HG03469 (cell line): ENCODE measurements at regions not wholly inside any gene's neighbourhood (a gene's known extent, or its start where the extent isn't known, plus 50 kb on each side); places are given as distances from the start of the nearest gene placed in this dataset.
A peak's percentile ranks its signal among the peaks of the same experiment; 100 is the strongest.

Experiments
- ATAC-seq: cut with Tn5 transposase; IDR thresholded peaks from one replicate; pipeline ENCODE4 v1.9.1; 2021; ENCODE audit warnings: mild to moderate bottlenecking, moderate library complexity, moderate number of reproducible peaks; ENCODE audit not compliant: unreplicated experiment

DNA sequence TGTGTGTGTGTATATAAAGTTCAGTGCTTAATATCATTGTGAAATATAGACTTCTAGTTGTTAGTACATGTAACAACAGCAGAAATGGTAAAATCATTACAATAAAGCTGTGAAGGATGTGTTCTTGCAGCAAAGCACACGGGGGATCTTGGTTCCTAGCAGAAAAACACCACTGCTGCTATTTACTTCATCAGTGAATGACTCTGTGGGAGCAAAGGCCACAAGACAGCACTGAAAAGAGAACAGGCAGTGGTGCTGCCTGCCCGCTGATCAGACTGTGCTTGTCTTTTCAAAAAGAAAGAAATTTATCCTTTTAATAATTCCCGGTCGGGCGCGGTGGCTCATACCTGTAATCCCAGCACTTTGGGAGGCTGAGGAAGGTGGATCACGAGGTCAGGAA lies 689.9 kb upstream of the CITED2 start:
- ATAC-seq, result no peak

DNA sequence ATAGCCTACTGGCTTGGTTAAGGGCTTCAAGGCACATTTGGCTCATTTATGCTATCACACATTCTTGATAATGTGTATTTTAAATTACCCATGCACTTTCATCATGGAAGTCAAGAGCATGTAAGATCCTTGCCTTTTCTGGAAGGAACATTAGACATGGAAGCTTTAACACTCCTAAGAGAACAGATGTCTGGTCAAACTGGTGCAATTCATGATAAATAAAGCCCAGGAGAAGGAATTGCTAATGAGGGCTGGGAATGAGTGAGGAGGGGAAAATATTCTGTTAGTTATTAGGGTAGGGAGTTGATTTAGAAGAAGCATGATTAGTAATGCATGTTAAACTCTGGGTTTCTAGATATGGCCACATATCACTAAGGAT lies 688.6 kb upstream of the CITED2 start:
- no peak for ATAC-seq

DNA sequence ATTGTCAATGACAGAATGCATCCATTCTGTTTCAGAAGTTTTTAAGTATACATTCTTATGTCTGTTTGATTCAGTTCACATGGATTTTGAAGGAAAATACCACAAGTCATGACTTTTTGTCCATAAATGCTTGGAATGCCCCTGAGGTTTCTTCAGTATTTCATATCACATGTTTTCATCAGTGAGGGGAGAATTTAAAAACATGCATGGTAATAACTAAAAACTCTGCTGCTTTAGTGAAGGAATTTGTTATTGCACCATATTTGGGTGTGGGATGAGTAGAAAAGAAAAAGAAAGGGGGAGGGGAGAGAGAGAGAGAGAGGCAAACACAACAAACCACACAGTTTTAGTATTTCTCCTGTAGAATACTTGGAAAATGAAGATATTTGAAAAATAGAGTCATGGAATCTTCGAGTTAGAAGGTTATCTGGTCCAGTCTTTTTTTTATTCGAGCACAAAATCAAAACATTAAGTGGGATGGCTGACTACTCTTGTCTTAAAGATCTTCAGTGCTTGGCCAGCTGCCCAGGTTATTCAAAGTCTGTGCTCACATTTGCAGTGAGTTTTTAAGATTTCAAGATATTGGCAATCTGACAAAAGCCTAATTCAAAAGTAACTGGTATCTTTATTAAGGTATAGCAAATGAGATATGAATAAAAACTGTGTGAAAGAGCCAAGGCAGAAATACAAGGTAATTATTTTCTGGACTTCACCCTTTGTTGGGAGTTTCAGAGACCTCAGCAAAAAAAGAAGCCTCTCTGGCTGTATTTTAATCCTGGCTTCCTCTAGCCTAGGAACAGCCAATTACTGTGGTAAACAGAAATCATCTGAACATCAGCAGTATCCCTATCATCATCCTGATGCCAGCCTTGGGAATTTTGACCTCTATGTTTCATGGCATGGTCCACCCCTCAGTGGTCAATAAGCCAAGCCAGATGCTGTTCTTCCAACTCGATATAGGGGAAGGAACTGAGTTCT lies 687.9 kb upstream of the CITED2 start:
- no peak for ATAC-seq

DNA sequence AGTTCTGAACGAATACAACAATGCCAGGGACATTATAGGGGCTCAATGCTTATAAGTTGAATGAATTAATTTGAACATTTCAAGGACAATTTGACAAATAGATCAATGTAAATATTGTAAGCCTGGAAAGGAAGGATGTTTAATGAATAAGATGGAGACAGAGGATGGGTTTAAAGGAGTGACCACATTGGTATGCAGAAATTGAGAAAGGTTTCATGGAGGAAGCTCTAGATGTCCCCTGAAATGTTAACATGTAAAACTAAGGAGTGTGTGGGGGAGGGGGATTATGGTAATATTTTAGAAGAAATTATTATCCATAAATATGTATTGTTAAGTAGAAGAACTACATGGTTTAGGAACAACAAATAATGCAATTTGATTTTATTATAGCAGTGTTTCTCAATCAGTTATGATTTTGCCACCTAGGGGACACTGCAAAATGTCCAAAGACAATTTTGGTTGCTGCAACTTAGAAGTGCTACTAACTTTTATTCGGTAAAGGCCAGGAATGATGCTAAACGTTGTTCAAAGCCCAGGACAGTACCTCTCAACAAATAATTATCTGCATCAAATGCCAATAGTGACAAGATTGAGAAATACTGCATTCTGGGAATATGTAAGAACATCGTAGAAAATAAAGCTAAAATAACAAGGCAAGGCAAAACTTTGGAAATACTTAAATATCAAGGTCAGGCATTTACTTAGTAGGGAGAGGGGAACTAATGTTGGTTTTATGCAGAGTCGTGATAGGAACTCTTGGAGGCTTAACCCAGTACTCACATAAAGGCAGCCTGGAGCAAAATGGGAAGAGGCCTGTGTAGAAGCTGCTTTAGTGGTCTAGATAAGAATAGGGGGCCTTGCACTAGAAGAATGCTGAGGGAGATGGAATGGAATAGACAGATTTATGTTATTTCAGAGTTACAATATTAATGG lies 686.9 kb upstream of the CITED2 start:
- no peak for ATAC-seq

DNA sequence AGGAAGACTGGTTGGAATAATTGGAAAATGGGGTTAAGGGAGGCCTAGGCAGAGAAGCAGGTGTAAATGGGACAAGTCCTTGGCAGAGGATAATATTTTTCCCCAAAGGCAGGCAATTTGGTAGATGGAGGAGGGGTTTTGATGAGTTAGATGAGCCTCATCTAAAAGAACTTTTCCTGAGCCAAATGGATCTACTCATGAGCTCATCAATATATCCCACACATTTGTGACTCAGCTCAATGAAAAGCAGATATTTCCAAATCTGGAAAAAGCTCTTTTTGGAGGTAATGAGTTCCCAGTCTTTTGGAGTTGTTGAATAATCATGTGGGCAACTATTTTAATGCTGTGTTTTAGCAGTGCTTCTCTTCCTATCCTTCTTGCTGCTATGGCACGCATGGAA lies 685.5 kb upstream of the CITED2 start:
- ATAC-seq, result no peak

DNA sequence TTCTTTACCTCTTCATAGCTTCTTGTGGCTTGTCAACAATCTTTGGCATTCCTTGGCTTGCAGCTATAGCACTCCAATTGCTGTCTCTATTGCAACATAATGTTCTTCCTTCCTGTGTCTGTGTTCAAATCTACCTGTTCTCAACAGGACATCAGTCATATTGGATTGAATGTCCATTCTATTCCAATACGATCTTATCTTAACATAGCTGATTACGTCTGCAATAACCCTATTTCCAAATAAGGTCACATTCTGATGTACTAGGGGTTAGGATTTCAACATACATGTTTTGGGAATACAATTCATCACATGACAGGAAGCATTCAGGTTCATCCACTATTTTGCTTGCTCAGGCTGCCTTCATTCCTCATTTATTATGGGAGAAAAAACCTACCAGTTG lies 684.4 kb upstream of the CITED2 start:
- ATAC-seq, result no peak

DNA sequence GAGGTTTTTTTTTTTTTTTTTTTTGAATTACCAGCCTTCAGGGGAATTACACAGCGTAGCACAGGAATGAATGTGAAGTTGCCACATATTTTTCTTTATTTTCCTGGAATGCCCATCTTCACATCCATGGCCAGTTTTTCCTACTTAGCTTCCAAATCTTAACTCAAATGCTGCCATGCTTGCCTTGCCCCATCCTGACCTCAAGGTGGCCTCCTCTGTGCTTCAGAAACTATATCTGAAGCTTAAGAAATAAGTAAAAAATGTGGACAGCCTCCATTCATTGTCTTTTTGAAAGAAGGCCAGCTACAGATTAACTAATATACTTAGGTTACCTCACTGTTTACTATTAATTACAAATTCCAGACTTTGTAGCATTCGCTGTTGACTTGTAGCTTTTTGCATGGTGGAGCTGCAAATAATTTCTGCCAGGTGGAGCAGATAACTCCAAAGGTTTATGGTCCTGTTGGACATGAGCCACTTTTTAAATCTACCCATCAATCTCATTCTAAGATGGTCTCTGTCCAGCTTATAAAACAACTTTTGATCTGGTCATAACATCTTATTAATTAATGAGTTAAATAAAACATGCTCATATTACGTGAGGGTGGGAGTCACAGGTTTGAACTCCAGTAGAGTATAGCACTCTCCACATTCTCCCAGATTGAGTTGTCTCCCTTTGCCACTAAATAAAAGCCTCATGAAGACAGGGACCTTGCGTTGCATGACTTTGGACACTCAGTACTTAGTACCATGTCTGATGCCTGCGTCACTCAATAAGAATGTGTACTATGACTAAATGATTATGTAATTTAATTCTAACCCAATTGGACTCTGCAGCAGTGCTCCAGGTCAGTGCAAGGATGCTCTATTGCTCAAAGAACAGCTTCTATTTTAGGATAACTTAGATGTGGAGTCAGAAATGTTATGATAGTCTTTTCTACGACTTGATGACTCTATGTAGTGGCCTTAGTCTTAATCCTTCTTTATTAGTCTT lies 678.6 kb upstream of the CITED2 start:
- no peak for ATAC-seq

DNA sequence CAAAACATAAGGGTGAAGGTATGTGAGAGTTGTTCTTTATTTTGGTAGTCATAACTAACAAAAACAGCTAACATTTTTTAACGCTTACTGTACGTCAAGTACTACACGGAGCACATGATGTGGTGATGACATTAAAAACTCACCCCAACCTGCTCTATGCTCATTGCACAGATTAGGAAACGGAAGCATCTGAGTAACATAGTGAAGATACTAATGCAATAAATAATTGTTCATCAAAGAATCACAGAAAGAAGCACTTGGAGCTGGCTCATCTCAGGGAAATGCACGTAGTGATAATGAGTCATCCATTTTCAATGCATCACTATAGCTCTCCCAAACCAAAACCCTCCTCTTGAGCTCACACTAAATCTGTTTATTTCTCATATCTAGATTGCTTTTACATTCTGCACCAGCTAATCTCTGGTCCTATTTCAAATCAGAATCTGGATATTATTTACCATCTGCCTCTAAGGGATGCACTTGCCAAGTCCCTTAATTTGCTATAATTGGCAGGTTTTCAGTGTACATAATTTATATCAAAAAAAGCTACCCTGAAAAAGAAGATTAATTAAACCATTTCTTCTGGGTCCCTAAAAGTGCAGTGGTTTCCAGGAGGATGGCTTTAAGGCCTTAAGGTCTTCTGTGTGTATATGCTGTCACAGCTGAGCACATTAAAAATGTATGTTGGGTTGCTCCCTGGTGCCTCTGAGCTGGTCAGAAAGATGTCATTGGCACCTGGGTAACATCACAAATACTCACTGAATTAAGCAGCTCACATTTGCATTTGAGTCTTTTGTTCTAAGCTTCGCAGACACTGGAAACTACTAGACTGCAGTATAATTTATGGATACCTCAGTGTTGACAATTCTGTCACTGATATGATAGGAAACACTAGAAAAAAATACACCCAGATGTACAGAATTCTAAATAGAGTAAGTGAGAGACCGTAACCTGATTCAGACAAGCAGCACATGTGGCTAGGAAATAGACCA lies 677.4 kb upstream of the CITED2 start:
- no peak for ATAC-seq

DNA sequence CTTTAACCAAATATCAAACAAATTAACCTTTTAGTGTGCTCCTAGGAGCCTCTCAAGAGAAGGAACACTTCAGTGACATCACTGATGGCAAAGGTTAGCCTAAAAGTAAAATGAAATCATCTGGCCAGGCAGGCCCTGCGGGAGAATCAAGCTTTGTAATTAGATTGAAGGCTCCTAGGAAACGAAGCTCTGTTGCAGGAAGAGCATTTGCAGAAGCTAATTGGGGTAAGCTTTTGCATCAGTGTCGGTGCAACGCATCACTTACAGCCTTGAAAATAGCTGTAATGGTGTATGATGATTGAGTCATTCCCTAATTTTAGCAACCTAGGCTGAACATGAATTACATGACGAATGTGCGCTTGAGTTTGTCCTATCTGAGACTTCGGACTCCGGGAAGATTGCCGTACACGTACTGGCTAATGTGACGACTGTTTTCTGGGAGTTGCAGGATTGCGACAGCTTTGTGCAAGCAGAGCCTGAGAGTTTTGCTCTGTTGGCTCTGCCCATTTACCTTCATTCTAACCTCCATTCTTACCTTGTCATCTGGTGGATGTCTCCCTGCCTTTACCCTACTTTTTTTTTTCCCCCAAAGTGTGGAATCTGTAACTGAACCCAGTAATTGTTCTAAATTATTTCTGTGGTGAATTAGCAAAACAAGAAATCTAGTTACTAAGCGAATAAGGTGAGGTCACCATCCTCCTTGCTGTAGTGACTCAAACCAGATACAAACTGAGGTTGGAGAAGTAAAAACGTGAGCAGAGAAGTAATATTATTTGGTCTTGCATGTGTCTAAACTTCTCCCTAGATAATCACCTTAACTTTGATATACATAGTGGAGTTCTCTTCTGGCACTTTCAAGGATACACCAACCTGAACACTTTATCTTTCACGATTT lies 675.9 kb upstream of the CITED2 start:
- no peak for ATAC-seq

DNA sequence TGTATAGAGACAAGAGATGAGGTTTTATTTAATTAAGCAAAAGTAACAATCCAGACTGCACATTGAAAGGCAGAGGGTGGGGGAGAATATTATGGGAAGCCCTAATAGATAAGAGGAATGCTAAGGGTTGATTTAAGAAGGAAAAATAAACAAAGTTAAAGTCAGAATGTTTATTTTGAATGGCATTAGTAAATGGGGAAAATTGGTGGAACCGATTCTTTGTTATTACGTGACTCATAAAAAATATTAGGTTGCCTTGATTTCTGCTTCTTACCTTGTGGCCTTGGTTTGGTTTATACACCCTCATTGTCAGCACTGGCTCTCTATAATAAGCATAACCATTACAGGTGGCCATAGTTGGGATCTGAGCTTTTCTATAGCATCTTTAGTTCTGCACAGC lies 674.8 kb upstream of the CITED2 start:
- ATAC-seq, result no peak

DNA sequence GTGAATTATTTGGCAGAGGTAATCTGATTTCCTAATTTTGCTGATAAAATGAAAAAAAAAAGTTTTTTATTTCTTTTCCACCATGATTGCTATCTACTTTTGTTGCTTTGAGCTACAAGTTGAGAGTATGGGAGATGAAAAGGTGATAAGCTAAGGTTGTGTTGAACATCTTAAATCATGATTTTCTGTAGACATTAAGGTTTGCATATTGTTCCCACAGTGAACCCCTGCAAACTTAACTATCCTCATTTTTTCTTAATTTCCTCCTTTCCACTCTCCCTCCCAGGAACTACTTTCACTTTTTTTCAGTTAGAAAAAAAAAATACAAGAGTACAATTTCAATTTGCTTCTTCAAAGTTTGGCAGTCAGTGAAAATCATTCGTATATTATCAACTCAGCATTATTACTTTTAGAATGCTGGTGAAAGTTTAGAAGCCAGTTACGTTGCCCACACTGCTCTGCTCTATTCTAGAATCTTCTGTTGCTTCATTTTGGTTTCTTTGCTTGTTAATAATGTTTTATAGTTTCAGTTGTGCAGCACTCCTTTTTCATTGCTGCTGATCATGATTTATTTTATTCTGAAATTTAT lies 673.8 kb upstream of the CITED2 start:
- ATAC-seq, result no peak

DNA sequence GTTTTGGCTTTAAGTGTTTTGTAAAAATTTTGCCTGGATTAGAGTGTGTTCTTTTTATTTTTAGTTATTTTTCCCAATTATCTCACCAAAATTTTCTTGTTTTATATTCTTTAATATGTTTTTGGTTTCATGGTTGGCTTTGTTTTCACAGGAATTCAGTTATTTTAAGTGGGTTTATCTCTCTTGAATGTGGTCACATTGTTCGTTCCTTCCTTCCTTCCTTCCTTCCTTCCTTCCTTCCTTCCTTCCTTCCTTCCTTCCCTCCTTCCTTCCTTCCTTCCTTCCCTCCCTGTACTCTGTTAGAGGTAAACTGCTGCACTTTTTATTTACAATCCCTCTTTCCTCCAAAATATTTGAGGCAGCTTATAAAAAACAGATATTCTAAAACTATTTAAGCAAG lies 672.9 kb upstream of the CITED2 start:
- ATAC-seq, result no peak

DNA sequence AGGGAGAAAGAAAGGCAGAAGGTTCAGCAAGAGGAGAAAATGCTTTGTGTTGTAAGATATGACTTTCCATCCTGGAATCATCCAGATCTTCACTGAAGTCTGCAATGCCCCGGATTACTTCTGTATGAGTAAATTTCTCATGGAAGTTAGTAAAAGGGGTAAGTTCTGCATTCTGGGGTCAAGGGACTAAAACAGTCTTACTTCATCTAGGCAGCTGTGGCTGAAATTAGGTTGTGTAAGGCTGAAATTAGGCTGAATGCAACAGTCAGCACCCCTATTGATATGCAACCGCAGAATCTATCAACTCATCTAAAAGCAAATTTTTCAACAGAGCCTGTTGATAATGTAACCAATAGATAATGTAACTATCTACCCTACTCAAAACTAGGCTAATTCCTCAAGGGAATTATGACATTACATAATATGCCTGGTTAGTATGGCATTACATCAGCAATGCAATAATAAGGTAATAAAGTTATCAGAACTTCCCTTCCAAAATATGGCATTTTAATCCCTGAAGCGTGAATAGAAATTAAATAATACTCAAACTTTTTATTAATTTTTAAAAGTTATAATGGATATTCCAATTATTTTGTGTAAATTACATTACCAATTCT lies 671.7 kb upstream of the CITED2 start:
- no peak for ATAC-seq

DNA sequence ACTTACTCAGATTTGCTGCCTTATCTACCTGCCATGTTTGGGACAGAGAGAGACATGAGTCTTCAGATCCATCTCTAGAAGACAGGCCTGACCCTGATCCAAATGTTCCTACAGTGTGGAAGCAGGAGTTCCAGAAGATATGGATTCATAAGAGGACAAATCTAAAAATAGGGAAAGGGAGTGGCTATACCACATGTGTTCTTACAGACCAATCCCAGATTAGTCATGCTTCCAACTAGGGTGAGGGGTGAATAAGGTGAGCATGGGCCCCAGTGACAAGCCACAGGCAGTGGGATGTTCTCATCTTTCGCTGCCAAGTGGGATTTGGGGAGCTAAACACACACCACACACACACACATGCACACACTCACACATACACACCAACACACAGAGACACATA lies 670.7 kb upstream of the CITED2 start:
- ATAC-seq, result no peak

DNA sequence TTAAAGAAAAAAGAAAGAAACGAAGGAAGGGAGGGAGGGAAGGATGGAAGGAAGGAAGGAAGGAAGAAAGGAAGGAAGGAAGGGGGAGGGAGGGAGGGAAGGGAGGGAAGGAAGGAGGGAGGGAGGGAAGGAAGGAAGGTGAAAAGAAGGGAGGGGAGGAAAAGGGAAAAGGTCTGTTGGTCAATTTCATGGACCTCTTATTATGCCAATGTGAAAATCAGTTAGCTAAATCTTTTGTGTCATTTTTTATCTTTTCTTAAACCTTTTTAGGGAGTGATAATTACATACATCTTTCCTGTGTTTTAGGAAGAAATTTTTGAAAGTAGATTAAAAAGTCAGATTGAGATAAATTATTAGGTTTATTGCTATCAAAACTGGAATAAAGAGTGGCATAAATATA lies 670.2 kb upstream of the CITED2 start:
- ATAC-seq, result no peak

DNA sequence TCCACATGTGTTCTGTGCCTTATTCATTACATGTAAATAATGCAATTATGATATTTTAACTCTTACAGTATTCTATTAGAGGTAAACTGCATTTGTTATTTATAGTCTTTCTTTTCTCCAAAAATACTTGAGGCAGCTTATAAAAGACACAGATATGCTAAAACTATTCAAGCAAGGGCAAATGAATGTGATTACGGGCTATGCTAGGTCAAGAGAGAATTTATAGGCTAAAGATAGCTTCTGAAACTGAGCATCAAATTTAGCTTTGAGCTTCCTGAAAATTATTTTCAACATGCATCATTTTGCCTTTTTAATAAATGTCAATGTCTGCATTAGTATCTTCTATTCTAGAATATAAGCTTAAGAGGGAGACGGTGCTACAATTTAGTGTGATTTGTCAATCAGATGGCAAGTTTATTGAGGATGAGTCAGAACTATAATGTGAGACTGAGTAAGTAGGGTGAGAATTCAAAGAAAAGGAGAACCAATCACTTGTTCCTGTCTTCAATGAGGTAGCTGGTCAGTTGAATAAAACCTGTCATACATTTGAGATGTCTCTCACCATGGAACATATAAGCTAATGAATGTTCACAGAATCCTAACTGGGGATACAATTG lies 669.4 kb upstream of the CITED2 start:
- peak; percentile 47 for ATAC-seq

DNA sequence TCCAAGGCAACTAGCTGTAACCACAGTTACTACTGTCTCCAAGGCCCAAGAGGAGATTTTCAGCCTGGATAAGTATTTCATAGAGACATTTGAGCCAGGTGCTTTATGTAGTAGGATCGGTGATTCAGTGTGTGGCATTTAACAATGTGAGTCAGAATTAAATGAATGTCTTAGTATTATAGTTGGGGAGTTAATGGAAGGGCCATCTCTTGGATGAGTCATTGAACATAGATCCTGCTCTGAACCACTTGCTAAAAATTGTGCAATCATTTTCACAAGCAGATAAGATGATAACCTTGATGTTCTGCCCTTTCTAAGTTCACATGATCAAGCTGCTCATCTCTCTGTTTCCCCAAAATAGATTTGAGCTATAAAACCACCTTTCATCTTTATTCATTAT lies 668.9 kb upstream of the CITED2 start:
- no peak for ATAC-seq
